NCI-H1092 treated with DMSO at 0.1 percent for 48 hours (cell line): ENCODE measurements at regions not wholly inside any gene's neighbourhood (a gene's known extent, or its start where the extent isn't known, plus 50 kb on each side); places are given as distances from the start of the nearest gene placed in this dataset.
"Not testable (repeated sequence)": the region's sequence is repeated elsewhere in the genome, so short reads cannot be mapped to it uniquely, and the experiment has no call there.

Source experiments
- DNase-seq: peaks from one replicate; lab custom pipeline; 2025; lab: John Stamatoyannopoulos, UW

DNA sequence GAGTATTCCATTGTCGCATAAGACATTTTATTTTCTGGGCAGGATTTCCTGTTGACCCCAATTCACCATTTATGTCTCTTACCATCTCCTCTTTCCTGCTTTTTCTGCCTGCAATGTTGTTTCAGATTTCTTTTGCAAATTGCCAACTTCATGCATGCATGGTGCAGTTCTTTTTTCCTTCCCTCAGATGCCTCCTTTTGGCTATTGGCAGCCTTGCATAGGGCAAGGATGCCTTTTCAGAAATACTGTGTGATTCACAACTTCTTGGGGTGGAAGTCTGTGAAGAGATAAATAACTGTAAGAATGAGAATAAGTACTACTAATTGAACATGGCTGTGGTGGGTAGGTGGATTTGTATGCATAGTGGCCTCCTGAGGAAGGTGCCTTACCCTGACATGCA is 116.7 kb downstream of the SOX4 start:
- DNase-seq, result no peak

DNA sequence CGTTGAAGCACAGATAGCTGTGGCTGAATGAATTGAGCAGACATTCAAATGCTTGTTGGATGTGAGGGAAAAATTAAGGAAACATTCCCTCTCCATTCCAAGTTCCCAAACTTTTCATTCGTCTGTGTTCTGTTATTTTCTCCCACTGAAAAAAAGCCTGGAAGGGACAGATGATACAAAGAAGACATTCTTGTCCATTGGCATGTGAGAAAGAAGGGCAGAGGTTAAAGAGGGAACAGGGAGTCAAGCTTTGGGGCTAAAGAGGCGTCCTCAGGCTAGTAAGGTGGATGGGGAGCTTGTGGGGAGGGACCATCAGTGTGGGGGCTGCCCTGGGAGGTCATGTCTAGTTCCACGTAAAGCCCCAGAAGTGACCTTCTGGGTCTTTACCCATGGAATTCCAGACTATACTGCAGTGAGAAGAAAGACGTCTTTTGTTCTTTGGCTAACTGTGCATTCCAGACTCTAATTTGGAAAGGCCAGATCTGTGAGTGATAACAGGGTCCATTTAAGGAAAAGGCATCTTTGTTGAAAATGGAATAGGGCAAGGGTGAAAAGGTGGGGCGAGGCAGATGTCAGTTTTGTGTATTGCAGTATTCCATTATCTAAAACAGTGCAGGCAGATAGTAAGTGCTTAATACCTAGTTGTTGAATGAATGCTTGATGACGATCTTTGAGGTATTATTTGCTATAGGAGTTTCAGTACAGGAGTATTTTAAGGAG is 117.5 kb downstream of the SOX4 start:
- DNase-seq, result no peak

DNA sequence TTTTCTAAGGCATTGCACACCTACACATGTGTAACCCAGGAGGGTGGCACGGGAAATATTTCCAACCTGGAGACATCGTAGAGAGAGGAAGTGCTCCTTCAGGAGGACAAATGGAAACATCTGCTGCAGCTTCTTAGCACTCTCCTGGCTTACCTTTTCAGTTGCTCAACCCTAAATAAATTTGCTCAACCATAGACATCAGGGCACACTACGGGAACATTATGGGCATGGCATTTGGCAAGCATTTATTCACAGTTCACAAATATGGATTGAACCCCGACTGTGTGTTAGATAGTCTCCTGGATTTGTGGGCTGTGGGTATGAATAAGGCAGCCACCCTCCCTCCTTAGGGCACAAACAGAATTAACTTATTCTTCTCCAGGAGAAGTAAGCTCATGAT is 118.7 kb downstream of the SOX4 start:
- DNase-seq, result no peak

DNA sequence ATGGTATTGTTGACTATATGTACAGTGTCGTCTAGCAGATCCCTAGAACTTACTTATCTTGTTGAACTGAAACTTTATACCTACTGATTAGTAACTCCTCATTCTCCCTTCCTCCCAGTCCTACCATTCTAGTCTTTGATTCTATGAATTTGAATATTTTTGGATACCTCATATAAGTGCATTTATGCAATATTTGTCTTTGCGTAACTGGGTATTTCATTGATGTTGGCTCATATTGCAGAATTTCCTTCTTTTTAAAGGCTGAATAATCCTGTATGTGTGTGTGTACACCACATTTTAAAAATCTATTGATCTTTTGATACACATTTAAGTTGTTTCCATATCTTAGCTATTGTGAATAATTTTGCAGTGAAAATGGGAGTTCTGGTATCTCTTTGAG is 119.9 kb downstream of the SOX4 start:
- DNase-seq, result no peak

DNA sequence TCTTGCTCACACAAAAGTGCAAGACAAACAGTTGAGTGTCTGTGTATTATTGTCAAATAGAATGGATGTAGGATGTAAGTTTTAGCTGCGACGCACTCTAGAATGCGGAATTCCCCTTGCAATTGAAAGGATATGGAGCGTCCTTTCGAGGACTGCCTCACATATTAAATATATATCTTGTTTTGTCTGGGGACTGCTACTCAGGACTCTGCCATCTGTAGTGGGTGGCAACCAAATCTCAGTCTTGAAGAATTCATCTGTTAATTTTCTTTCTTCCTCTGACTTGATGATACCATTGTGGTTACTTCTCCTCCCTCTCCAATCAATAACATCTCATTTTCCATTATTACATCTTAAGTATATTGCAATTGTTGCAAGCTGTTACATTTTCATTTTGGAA is 121.6 kb downstream of the SOX4 start:
- DNase-seq, result no peak

DNA sequence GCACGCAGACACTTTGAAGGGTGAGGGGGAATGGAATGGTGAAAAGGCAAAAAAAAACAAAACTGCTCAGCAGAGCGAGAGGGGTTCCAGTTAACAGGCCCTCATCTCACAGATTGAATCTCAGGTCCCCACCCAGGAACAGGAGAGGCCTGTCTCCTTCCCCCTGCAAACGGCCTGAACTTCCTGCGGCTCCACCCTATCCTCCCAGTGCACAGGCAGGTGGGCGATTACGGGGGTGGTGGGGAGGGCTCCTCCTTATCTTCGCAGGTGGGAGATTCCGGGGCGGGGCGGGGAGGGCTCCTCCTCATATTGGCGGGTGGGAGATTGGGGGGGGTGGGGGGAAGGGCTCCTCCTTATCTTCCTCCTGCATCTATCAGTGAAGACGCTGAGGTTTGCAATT is 129.0 kb downstream of the SOX4 start:
- DNase-seq, result no peak

DNA sequence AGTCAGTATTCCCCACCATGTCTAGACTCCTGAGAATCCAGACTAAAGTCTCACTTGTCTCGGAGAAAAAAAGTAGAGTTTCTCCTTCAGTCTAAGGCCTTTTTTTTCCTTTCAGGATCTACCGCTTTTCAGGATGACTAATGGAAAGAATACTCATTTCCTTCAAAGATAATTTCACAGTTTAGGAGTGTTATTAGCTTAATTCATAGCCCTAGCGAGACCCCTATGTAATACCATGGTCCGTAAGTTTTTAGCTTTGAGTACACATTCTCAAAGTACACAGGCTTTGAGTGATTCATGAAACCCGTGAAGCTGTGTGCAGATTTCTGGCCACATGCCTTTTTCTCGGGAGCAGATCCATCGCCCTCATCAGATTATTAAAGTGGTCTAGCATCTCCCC is 133.1 kb downstream of the SOX4 start:
- no peak for DNase-seq

DNA sequence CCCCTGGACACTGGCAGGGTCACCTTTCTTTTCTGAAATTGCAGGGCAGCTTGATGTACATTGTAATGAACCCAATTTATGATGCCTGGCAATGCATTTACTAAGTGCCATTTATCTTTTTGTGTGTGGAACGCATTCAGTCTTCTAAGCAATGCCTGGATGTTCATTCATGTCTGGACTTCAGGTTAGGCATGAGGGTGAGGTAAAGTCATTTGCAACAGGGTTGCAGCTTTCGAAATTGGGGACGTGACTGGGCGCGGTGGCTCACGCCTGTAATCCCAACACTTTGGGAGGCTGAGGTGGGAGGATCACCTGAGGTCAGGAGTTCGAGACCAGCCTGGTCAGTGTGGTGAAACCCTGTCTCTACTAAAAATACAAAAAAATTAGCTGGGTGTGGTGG is 134.6 kb downstream of the SOX4 start:
- no peak for DNase-seq

DNA sequence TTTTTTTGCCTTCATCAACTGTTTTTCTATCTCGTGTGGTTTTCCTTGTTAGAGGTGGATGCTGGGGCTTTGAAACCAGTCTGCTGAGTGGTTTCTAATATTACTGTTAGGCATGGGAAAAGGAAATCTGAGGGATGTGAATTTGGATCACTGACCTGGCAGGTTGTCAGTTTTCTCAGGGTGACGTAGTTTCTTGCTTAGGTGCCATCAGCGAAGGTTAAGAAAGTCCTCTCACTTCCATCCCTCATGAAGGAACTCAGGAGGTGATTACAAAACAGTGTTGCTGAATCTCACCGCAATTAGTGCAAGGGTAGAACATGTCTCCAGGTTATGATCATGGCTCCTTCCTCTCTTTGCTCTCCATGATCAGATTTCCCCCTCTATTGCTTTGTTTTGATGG is 135.9 kb downstream of the SOX4 start:
- DNase-seq, result no peak

DNA sequence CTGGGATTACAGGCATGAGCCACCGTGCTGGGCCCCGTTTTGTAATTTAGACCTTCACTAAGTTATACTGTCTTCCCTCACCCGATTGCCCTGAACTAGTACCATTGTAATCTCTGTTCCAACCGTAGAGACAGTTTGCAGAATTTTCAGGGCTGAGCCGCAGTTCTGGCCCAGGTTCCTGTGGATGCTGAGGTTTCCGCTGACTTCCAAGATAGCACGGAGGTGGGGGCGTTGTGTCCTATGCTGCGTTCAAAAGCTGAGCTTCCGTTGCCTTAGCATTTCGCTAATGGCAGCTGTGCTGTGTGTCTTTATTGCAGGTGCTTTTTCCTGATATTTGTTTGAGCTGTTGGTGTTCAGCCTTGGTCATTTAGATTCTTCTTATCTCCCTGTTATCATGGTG is 137.0 kb downstream of the SOX4 start:
- DNase-seq, result no peak

DNA sequence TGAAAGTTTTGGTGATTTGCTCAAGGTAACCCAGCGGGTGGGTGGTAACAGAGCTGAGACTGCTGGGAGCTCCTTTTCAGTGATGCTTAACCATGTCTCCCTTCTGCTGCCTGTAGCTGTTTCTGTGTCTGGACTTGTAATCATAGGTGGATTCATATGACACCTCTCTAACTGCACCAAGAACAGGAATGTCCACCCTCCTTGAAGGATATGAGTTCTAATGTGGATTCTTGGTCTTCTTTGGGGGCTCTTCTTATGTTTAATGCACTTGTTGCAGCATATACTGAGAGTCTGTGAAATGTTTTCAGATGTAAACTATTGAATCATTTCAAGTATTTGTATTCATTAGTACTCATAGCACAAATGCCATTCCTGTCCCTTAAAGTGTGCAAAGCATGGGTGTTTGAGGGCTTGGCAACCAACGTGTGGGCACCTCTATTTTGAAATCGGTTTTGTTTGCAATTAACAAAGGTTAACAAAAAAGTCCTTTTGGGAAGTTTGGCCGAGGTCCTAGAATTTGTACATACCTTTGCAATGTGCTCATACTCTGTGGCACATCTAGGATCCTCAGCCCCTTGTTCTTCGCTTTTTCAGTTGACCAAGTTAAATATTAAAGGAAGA is 138.0 kb downstream of the SOX4 start:
- DNase-seq, result no peak

DNA sequence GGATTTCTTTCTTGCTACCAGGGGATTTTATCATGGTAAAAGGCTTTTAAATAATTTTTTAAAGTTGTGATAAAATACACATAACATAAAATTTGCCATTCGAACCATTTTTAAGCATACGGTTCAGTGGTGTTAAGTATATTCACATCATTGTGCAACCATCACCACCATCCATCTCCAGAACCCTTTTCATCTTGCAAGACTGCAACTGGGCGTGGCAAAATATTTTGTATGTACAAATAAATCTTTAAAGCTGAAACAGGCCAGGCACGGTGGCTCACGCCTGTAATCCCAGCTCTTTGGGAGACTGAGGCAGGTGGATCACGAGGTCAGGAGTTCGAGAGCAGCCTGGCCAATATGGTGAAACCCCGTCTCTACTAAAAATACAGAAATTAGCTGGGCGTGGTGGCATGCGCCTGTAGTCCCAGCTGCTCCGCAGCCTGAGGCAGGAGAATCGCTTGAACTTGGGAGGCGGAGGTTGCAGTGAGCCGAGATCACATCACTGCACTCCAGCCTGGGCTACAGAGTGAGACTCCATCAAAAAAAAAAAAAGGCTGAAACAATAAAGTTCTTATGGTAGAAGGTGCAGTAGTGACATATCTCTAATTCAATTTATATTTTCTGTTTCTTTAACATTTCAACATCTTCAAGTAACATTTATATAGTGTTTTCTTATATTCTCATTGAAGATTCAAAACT is 138.6 kb downstream of the SOX4 start:
- not testable (repeated sequence) for DNase-seq

DNA sequence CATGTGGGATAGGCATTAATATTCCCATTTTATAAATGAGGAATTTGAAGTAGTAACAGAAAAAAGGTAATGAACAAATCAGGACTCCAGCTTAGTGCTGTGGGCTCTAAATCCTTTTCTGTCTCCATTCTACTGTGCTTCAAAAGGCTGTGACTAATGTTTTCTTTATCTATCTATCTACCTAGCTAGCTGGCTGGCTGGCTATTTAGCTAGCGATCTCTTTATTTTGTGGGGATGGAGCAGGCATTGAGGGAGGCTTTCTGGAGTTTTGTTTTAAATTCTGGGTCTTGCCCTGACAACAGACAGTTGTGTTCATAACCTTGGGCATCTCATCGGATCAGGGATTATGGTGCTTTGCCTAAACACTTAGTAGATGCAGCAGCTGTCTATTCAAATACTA is 139.2 kb downstream of the SOX4 start:
- no peak for DNase-seq

DNA sequence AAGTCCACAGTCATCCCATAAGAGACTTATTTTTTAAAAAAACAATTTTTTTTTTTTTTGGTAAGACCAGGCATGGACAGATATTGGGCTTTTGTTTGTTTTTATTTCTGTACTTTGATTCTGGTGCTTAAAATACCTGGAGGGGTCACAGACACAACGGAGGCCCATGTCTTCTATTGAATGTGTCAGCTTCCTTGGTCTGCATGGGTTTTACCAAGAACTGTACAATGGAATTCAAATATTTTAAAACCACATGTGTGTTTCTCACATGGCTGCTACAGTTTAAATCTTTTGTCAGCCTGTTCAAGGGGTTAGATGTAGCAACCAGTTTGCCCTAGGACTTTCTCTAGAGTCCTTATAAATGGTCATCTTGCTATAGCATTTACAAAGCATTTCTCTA is 139.8 kb downstream of the SOX4 start:
- no peak for DNase-seq

DNA sequence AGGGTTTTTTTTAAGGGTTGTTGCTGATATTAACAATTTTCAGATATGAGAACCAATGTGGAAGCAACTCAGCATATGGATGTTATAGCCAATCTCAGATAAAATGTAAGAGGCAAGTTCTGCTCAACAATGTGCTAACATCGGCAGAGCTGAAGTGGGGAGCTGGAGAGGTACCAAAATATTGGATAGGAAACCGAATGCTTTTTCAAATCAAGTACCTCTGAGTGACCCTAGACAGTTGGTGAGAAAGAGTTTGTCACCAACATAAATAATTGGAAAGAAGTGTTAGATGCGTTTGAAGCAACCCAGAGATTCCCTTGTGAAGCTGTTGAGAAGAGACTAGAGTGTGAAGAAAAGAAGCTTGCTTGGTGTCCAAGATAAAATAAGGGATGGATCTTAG is 140.7 kb downstream of the SOX4 start:
- no peak for DNase-seq

DNA sequence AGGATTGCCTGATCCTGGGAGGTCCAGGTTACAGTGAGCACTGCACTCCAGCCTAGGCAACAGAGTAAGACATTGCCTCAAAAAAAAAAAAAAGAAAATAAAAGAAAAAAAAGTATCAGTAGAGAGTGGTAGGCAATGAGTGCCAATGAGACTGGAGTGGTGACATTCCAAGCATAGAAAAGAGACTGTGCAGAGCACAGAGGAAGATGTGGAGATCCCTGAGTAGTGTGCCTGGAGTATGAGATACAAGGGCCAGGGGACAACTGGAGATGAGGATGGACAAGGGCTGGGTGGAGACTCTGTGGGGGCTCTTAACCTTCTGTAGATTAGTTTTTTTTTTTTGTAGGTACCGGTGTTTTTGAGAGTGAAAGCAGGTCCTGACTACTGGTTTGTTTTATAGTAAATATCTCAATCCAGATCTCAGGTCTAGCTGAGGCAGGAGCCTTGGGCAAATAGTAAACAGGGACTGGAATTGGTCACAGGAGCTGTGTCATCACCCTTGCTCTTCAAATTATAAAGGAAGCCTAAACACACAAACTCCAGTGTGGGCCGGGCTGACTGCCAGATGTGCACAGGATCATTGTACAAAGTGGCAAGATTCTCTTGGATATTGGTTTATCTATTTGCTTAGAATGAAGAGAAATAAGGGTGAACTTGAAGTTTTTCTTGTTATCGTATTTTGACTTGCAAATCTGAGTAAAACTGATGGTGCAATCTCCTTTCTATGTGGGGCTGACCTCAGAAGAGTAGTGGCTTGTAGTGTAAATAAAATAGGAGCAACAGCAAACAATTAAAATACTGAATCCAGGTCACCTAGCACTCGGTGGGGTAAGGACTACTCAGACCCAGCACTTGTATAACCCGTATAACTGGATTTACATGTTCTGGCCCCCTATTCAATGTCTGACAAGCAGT is 144.9 kb downstream of the SOX4 start:
- DNase-seq, result peak; percentile 53

DNA sequence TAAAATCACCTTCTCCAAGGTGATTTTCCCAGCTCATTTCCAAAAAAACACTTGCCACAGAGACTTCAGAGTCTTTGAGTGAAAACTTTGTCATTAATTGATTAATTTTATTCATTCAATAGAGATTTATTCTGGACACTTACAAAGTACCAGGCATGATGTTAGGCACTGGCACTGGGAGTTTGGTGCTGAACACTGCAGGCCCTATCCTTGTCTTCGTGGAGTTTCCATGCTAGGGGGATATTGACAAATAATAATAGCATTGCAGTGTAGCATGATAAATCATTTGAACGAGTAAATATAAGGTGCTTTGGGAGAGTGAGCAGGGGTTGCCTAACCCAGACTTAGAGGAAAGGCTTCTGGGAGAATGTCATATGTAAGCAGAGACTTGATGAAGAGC is 145.7 kb downstream of the SOX4 start:
- DNase-seq, result no peak

DNA sequence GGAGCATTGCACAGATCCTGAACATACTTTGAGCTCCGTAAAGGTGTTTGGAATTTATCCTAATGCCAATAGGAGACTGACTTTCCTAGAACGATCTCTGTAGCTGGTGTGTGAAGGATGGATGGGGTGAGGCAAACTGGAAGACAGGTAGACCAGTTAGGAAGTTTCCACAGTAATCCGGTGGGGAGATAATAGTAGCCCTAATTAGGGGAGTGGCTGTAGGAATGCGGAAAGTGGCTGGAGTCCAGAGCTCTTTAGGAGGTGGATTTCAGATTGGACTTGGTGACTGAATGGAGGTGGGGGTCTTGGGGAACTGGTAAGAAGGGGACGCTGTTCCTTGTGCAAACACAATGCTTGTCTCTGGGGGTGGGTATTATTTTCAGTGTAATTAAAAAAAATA is 146.3 kb downstream of the SOX4 start:
- DNase-seq, result no peak

DNA sequence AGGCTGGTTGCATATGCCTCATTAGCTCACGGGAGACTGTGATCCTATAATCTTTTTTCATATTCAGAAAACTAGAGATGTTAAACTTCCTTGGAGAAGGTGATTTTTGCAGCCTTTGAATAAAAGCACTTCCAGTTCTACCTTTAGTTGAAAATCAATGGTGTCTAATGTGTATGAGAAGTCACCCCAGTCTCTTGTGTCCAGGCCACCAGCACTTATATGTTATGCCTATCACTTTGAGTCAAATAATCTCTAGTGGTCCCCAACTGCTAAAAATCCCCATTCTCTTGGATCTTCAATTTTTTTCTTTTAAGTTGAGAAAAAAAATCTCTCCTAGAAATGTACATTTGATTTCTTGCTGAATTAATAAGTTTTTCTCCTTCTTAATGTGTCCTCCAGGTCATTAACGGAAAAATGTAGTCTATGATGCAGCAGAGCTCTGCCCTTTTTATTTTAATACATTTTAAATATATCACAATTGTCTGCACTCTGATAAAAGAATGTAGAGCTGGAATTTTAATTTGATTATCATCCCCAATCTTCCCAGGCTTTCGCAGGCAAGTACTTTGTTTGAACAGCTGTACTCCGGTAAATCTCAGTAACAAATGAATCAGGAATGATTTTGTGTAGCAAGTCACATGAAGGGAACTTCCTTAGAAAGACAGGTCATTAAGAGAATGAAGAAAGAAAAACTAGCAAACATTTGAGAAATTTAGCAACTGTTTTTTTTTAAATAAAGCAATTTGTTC is 147.0 kb downstream of the SOX4 start:
- DNase-seq, result peak; percentile 59

DNA sequence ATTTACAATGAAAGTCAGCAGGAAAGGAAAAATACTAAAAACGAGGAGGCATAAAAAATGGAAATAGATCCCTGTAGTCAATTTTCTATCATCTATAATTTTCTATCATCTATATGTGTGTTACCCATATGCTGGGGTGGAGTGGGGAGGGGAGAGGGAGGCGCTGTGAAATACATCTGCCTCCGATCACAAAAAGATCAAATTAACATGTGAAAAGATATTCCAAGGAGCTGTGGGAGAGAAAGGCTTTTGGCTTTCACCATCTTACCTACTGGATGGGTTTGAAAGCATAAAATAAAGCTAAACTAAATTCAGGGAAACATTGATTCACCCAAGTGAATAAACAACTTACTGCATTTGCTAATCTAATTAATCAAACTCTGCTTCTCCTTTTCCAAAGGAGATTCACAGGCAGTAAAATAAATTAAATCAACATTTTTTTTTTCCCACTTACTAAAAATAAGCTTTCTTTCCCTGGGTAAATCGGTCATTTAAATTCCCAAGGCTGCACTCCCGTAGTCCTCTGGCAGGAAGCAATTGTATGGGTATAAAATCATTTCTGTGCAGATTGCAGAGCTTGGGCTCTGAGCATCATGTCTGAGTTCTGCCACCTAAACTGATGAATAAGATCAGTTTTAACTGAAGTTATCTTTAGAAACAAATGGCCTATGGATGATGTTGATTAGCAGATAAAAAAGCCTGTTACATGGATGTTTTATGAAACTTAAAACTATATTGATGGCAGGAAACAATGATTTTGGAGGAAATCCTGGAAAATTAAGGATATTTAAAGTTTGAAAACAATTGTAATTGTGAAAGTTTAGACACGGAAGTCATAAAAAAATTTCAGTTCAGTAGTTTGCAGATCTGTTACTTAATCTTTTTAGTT is 147.9 kb downstream of the SOX4 start:
- peak; percentile 29 for DNase-seq

DNA sequence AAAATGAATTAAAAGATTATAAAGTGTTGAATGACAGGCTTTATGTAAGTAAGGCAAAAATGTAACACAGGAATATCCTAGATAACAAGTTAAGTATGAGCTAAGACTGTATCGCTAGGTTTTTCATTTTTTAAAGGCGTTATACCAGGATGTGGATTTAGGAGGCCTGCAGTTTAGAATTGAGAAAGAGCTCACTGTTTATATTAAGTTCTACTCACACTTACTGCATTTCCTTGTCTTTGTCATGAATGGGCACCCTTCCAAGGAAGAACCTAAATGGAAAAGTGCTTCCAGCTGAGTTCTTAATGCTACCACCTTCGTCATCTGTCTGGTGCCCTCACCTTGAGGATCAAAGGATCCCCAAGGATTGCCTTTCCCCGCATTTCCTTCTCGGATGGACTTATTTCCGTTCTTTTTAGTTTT is 148.7 kb downstream of the SOX4 start:
- DNase-seq, result no peak
